HT-29 (cell line): ENCODE measurements at regions not wholly inside any gene's neighbourhood (a gene's known extent, or its start where the extent isn't known, plus 50 kb on each side); places are given as distances from the start of the nearest gene placed in this dataset.
A peak's percentile ranks its signal among the peaks of the same experiment; 100 is the strongest.

Experiments used
- small RNA-seq: library from RNA; depleted of rRNA; stranded (forward); fragments of <200 nt; gene quantifications from one replicate; pipeline ENCODE3, GENCODE V24; 2014

Small RNA genes lying in the stretch of these regions (small RNA-seq; reads per million reads assigned to genes)
- gene RNA5SP426, result 14.1 reads per million, percentile 90 among the genes with 10 or more reads in this experiment
